ENCODE measurements at regions not wholly inside any gene's neighbourhood (a gene's known extent, or its start where the extent isn't known, plus 50 kb on each side); places are given as distances from the start of the nearest gene placed in this dataset.

DNA sequence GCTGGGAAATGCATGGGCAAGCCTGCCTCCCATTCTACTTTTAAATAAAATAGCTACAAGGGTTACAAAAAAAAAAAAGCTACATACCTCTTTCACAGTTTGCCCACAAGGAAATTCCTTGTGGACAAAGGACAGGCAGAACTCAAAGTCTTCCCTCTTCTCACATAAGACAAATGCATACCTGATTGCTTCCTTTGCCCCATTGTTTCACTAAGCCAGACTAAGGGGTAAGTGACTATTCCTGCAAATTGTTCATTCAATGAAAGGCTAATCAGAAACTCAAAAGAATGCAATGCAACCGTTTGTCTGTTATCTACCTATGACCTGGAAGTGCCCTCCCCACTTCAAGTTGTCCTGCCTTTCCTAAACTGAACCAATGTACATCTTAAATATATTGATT, 780.6 kb downstream of the FAM133A start:
- Histone ChIP-seq H3K4me2 (ENCODE audit: insufficient read depth in 1 of 2, low read depth in 2 of 2, low read length in 2 of 2) (peak overlapping the region in 1 of 2 experiments; percentile 23; a peak in 1 of 4 replicates), H3K18ac (ENCODE audit: extremely low read depth, low read length) (peak overlapping the region; percentile 60; the same call in 1 of the 2 replicates), H3K4me1 (replicated peaks in 1 of 4; ENCODE audit: control insufficient read depth in 3 of 4, insufficient read depth in 4 of 4, low read length in 3 of 4) (peaks cover 0 to 17% (median 4%) of the 10 kb centered on the region in 4 experiments; a peak in 2 of 7 replicates), H2BK12ac (ENCODE audit: low read depth, low read length) (no peak overlapping the region), H3K4ac (replicated peaks; ENCODE audit: insufficient read length, low read depth, low read length) (no peak overlapping the region), H4K5ac (ENCODE audit: insufficient read length, low read depth, low read length) (no peak overlapping the region), H3K23me2 (ENCODE audit: low read depth, low read length) (no peaks in the 10 kb centered on the region), H4K20me1 (replicated peaks in 1 of 2; ENCODE audit: control insufficient read depth in 1 of 2, insufficient read depth in 2 of 2, low read length in 2 of 2) (no peaks in the 10 kb centered on the region), H2BK15ac (ENCODE audit: low read length) (no peak overlapping the region), H2AFZ (ENCODE audit: low read length) (no peak overlapping the region), H2AK5ac (ENCODE audit: low read depth, low read length) (no peak overlapping the region), H3K14ac (ENCODE audit: insufficient read length) (no peak overlapping the region), H3K23ac (ENCODE audit: insufficient read length) (no peak overlapping the region), H3K36me3 (ENCODE audit: control insufficient read depth in 2 of 4, insufficient read depth in 4 of 4, low read length in 3 of 4) (peaks cover 0 to 8% (median 0%) of the 10 kb centered on the region in 4 experiments; a peak in 1 of 8 replicates), H3K27ac (ENCODE audit: low read depth, low read length) (peak overlapping the region; percentile 52; the same call in 1 of the 2 replicates), H2BK5ac (ENCODE audit: low read depth, low read length) (peak overlapping the region; percentile 85; the same call in 1 of the 2 replicates), H4K91ac (replicated peaks; ENCODE audit: insufficient read length, low read length) (no peak overlapping the region), H3K27me3 (replicated peaks in 1 of 4; ENCODE audit: control insufficient read depth in 3 of 4, extremely low read depth in 1 of 4, insufficient read depth in 3 of 4, low read length in 3 of 4) (no peaks in the 10 kb centered on the region), H3K9ac (replicated peaks in 1 of 4; ENCODE audit: extremely low read depth in 1 of 4, low read depth in 3 of 4, low read length in 3 of 4) (no peak overlapping the region), H3K79me2 (ENCODE audit: control insufficient read depth in 1 of 2, insufficient read depth in 2 of 2, low read length in 2 of 2) (no peaks in the 10 kb centered on the region), H2BK120ac (replicated peaks; ENCODE audit: low read depth, low read length) (no peak overlapping the region), H4K8ac (ENCODE audit: extremely low read depth, insufficient read depth, low read length) (no peak overlapping the region), H3K79me1 (ENCODE audit: low read depth, low read length) (no peaks in the 10 kb centered on the region), H3K56ac (replicated peaks; ENCODE audit: insufficient read length, low read depth, low read length) (no peak overlapping the region), H2BK20ac (ENCODE audit: low read length) (no peak overlapping the region), H3K4me3 (ENCODE audit: extremely low read depth in 1 of 4, insufficient read depth in 2 of 4, low read depth in 3 of 4, low read length in 4 of 4) (no peak overlapping the region; a peak in 1 of 8 replicates), H3K9me3 (ENCODE audit: insufficient read depth in 2 of 2, low read depth in 1 of 2, low read length in 1 of 2) (no peaks in the 10 kb centered on the region)
- FAIRE-seq (peak; percentile 92), DNase-seq (ENCODE audit: low read depth in 1 of 2, low spot score in 2 of 2) (no peak)
- CTCF ChIA-PET (ENCODE audit: partially characterized antibody) = interaction anchor here (0.6 kb wide), 1 partner anchor 179 kb away, joined by 4 read pairs; no protein-coding TSS in a partner anchor
- POLR2A ChIA-PET (ENCODE audit: partially characterized antibody) = no interaction called here
- WGBS, 2 experiments (ENCODE audit: extremely low coverage in 1 of 2, insufficient coverage in 1 of 2, insufficient read length in 1 of 2, insufficient replicate concordance in 2 of 2, low coverage in 1 of 2, low lambda C conversion rate in 2 of 2, missing lambda C conversion rate in 1 of 2) = 11% methylated on average over 1 of the region's 1 CpG; no CpG with 5 or more reads in 1 of the 2 experiments
- no peak for TF ChIP-seq RBBP5 (IDR thresholded peaks at IDR 0.05; ENCODE audit: borderline replicate concordance, low read depth, low read length)
- no peak for TF ChIP-seq CBX5 (IDR thresholded peaks at IDR 0.05; ENCODE audit: low read depth, low read length)
- no peak for TF ChIP-seq CBX8 (IDR thresholded peaks at IDR 0.05; ENCODE audit: borderline replicate concordance, low read depth, low read length)
- no peak for TF ChIP-seq FOSL1 (IDR thresholded peaks at IDR 0.05; ENCODE audit: insufficient read depth, low read depth, low read length)
- TF ChIP-seq NANOG (IDR thresholded peaks at IDR 0.05; ENCODE audit: insufficient read depth, low read depth, low read length, poor library complexity, severe bottlenecking) = no peak
- TF ChIP-seq, protein P1, sequence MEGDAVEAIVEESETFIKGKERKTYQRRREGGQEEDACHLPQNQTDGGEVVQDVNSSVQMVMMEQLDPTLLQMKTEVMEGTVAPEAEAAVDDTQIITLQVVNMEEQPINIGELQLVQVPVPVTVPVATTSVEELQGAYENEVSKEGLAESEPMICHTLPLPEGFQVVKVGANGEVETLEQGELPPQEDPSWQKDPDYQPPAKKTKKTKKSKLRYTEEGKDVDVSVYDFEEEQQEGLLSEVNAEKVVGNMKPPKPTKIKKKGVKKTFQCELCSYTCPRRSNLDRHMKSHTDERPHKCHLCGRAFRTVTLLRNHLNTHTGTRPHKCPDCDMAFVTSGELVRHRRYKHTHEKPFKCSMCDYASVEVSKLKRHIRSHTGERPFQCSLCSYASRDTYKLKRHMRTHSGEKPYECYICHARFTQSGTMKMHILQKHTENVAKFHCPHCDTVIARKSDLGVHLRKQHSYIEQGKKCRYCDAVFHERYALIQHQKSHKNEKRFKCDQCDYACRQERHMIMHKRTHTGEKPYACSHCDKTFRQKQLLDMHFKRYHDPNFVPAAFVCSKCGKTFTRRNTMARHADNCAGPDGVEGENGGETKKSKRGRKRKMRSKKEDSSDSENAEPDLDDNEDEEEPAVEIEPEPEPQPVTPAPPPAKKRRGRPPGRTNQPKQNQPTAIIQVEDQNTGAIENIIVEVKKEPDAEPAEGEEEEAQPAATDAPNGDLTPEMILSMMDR (IDR thresholded peaks at IDR 0.05; ENCODE audit: control extremely low read depth in 1 of 3, insufficient read depth in 1 of 3, low read depth in 1 of 3, low read length in 3 of 3) = no peak
- TF ChIP-seq CTBP2 (IDR thresholded peaks at IDR 0.05; ENCODE audit: borderline replicate concordance, insufficient read depth, insufficient read length, low read length) = no peak
- no peak for TF ChIP-seq EZH2 (IDR thresholded peaks at IDR 0.05; ENCODE audit: low read depth, low read length, severe bottlenecking)
- no peak for TF ChIP-seq CHD2 (IDR thresholded peaks at IDR 0.05; ENCODE audit: low read length)
- no peak for TF ChIP-seq KDM5A (IDR thresholded peaks at IDR 0.05; ENCODE audit: low read length)
- TF ChIP-seq GTF2F1 (IDR thresholded peaks at IDR 0.05; ENCODE audit: borderline replicate concordance, low read depth, low read length) = no peak

Measured in H1 (cell line).